Endothelial cell of umbilical vein (primary cell): ENCODE measurements at regions not wholly inside any gene's neighbourhood (a gene's known extent, or its start where the extent isn't known, plus 50 kb on each side); places are given as distances from the start of the nearest gene placed in this dataset.

ENCODE experiments used
- CTCF ChIP-seq, 2 donors: IDR thresholded peaks; 1 replicate in 1 of 2; 2 replicates in 1 of 2; pipeline ENCODE4 v1.5.1; 2011; ENCODE audit warnings: low read length in 2 of 2, mild to moderate bottlenecking in 2 of 2, moderate library complexity in 2 of 2, control low read depth in 1 of 2, inconsistent platforms in 1 of 2, low read depth in 1 of 2; ENCODE audit not compliant: insufficient read depth in 1 of 2; ENCODE audit errors: extremely low read depth in 1 of 2
- EZH2 ChIP-seq: IDR thresholded peaks from 2 replicates; pipeline ENCODE4 v1.6.1; 2012; ENCODE audit warnings: borderline replicate concordance, low read depth, mild to moderate bottlenecking, moderate library complexity, low read length, inconsistent platforms; ENCODE audit not compliant: severe bottlenecking
- FOS ChIP-seq: IDR thresholded peaks from 2 replicates; pipeline ENCODE4 v1.6.1; 2011; ENCODE audit warnings: mild to moderate bottlenecking, low read length, moderate library complexity, borderline replicate concordance; ENCODE audit not compliant: insufficient read depth
- GATA2 ChIP-seq: IDR thresholded peaks from 2 replicates; pipeline ENCODE4 v1.7.0; 2011; ENCODE audit warnings: low read depth, mild to moderate bottlenecking, moderate library complexity, mixed read lengths, low read length; ENCODE audit not compliant: insufficient read length, insufficient read depth
- JUN ChIP-seq: IDR thresholded peaks from 2 replicates; pipeline ENCODE4 v1.6.1; 2011; ENCODE audit warnings: borderline replicate concordance, low read depth; ENCODE audit not compliant: insufficient read length, insufficient read depth
- MAX ChIP-seq: IDR thresholded peaks from 2 replicates; pipeline ENCODE4 v1.6.1; 2011; ENCODE audit not compliant: insufficient read depth, insufficient read length
- MYC ChIP-seq: IDR thresholded peaks from one replicate; pipeline ENCODE4 v1.6.1; 2011; ENCODE audit warnings: mild to moderate bottlenecking, low read depth, low read length
- POLR2A ChIP-seq: IDR thresholded peaks from 2 replicates; pipeline ENCODE4 v1.6.1; 2012; ENCODE audit warnings: low read depth, mild to moderate bottlenecking, control low read depth, low read length
- POLR2AphosphoS5 ChIP-seq: IDR thresholded peaks from 2 replicates; pipeline ENCODE4 v1.6.1; 2012; ENCODE audit warnings: low read depth, mild to moderate bottlenecking, control low read depth, low read length, moderate library complexity; ENCODE audit not compliant: insufficient read depth

- TF ChIP-seq CTCF (IDR thresholded peaks at IDR 0.05; ENCODE audit: extremely low read depth in 1 of 2, insufficient read depth in 1 of 2, low read depth in 1 of 2, low read length in 2 of 2), result no peak
- no peak for TF ChIP-seq POLR2A
- no peak for TF ChIP-seq EZH2
- TF ChIP-seq POLR2AphosphoS5, result no peak
- TF ChIP-seq MAX, result no peak
- TF ChIP-seq MYC, result no peak
- TF ChIP-seq GATA2, result no peak
- no peak for TF ChIP-seq FOS
- no peak for TF ChIP-seq JUN
Measured at GRCh38 chr12:83960767-83961166, 951.8 kb downstream of the SLC6A15 start.
